ENCODE measurements at regions not wholly inside any gene's neighbourhood (a gene's known extent, or its start where the extent isn't known, plus 50 kb on each side); places are given as distances from the start of the nearest gene placed in this dataset.

- Histone ChIP-seq H3K4me1 (ENCODE audit: control insufficient read depth, low read length) (no peaks in the 10 kb centered on the region), H3K36me3 (ENCODE audit: control insufficient read depth, low read length) (no peaks in the 10 kb centered on the region), H3K27me3 (ENCODE audit: control insufficient read depth, low read length) (0 out of 2 replicates have a peak, but pooled peaks cover 4% of the 10 kb centered on the region), H3K9me3 (ENCODE audit: control insufficient read depth, insufficient read depth, low read length) (no peaks in the 10 kb centered on the region), H3K4me3 (ENCODE audit: low read length) (no peak overlapping the region), H3F3A (ENCODE audit: control insufficient read depth, insufficient read depth) (no peaks in the 10 kb centered on the region), H3K27ac (ENCODE audit: low read depth, low read length) (no peak overlapping the region), H4K20me1 (ENCODE audit: control insufficient read depth, insufficient read depth, low read depth, low read length) (no peaks in the 10 kb centered on the region), H3K9me2 (replicated peaks; ENCODE audit: control insufficient read depth, low read length) (no peaks in the 10 kb centered on the region), H3K4me2 (ENCODE audit: low read length) (no peak overlapping the region), H3K79me2 (ENCODE audit: control insufficient read depth, low read length) (no peaks in the 10 kb centered on the region)
- TF ChIP-seq CTCF (IDR thresholded peaks at IDR 0.05; ENCODE audit: low read depth, low read length, poor library complexity, severe bottlenecking) (no peak), EZH2phosphoT487 (IDR thresholded peaks at IDR 0.05; ENCODE audit: borderline replicate concordance, low read length) (no peak)
These were observed 413.7 kb downstream of the QKI start for GRCh38 chr6:163828038-163828795.

GRCh38 chr6:163827143-163827542, 412.6 kb downstream of the QKI start:
- H3K4me3 ChIP-seq (ENCODE audit: low read length): no peak overlapping the region
- H3K4me2 ChIP-seq (ENCODE audit: low read length): no peak overlapping the region
- 0 out of 2 replicates have a peak, but pooled peaks cover 4% of the 10 kb centered on the region for H3K27me3 ChIP-seq (ENCODE audit: control insufficient read depth, low read length)

GRCh38 chr6:163826629-163827028, 412.1 kb downstream of the QKI start:
- 0 out of 2 replicates have a peak, but pooled peaks cover 4% of the 10 kb centered on the region for H3K27me3 ChIP-seq (ENCODE audit: control insufficient read depth, low read length)
- no peak overlapping the region for H3K4me3 ChIP-seq (ENCODE audit: low read length)
- no peaks in the 10 kb centered on the region for H4K20me1 ChIP-seq (ENCODE audit: control insufficient read depth, insufficient read depth, low read depth, low read length)
- H3K79me2 ChIP-seq (ENCODE audit: control insufficient read depth, low read length): no peaks in the 10 kb centered on the region
- no peaks in the 10 kb centered on the region for H3K4me1 ChIP-seq (ENCODE audit: control insufficient read depth, low read length)
- no peaks in the 10 kb centered on the region for H3K9me2 ChIP-seq (replicated peaks; ENCODE audit: control insufficient read depth, low read length)
- H3K9me3 ChIP-seq (ENCODE audit: control insufficient read depth, insufficient read depth, low read length): no peaks in the 10 kb centered on the region
- no peak overlapping the region for H3K27ac ChIP-seq (ENCODE audit: low read depth, low read length)
- TF ChIP-seq EZH2phosphoT487 (IDR thresholded peaks at IDR 0.05; ENCODE audit: borderline replicate concordance, low read length): no peak
- no peak for TF ChIP-seq CTCF (IDR thresholded peaks at IDR 0.05; ENCODE audit: low read depth, low read length, poor library complexity, severe bottlenecking)
- H3K4me2 ChIP-seq (ENCODE audit: low read length): no peak overlapping the region
- no peaks in the 10 kb centered on the region for H3F3A ChIP-seq (ENCODE audit: control insufficient read depth, insufficient read depth)
- no peaks in the 10 kb centered on the region for H3K36me3 ChIP-seq (ENCODE audit: control insufficient read depth, low read length)

More at GRCh38 chr6:163827143-163827542, 412.6 kb downstream of the QKI start:
- TF ChIP-seq CTCF (IDR thresholded peaks at IDR 0.05; ENCODE audit: low read depth, low read length, poor library complexity, severe bottlenecking) (no peak), EZH2phosphoT487 (IDR thresholded peaks at IDR 0.05; ENCODE audit: borderline replicate concordance, low read length) (no peak)
- H3K27ac ChIP-seq (ENCODE audit: low read depth, low read length): no peak overlapping the region
- H3F3A ChIP-seq (ENCODE audit: control insufficient read depth, insufficient read depth): no peaks in the 10 kb centered on the region
- H3K79me2 ChIP-seq (ENCODE audit: control insufficient read depth, low read length): no peaks in the 10 kb centered on the region
- no peaks in the 10 kb centered on the region for H3K9me3 ChIP-seq (ENCODE audit: control insufficient read depth, insufficient read depth, low read length)
- no peaks in the 10 kb centered on the region for H3K9me2 ChIP-seq (replicated peaks; ENCODE audit: control insufficient read depth, low read length)
- H4K20me1 ChIP-seq (ENCODE audit: control insufficient read depth, insufficient read depth, low read depth, low read length): no peaks in the 10 kb centered on the region
- H3K36me3 ChIP-seq (ENCODE audit: control insufficient read depth, low read length): no peaks in the 10 kb centered on the region
- H3K4me1 ChIP-seq (ENCODE audit: control insufficient read depth, low read length): no peaks in the 10 kb centered on the region
